Keratinocyte (primary cell): ENCODE measurements at regions not wholly inside any gene's neighbourhood (a gene's known extent, or its start where the extent isn't known, plus 50 kb on each side); places are given as distances from the start of the nearest gene placed in this dataset.

Source experiments
- DNase-seq: peaks from one replicate; pipeline ENCODE4 v3.0.0-alpha.2; 2011; ENCODE audit warnings: low read depth, missing footprints, low spot score
- FAIRE-seq: peaks from 2 replicates; lab custom pipeline; 2011; peaks lifted over from hg19 to GRCh38; lab: Jason Lieb, UNC
- H2AFZ ChIP-seq: 2 replicates; pipeline ENCODE4 v1.6.0; 2012; ENCODE audit warnings: low read length, control low read depth, inconsistent platforms; ENCODE audit not compliant: control insufficient read depth
- H3K27ac ChIP-seq: 2 replicates; pipeline ENCODE4 v1.5.1; 2011; ENCODE audit warnings: low read length; ENCODE audit not compliant: control insufficient read depth, insufficient read depth
- H3K27me3 ChIP-seq: 3 replicates; pipeline ENCODE4 v1.6.0; 2011; ENCODE audit warnings: low read length; ENCODE audit not compliant: control insufficient read depth, insufficient read depth; ENCODE audit errors: extremely low read depth
- H3K36me3 ChIP-seq, 2 experiments: 2 replicates in 1 of 2; 3 replicates in 1 of 2; pipeline ENCODE4 v1.5.1; 2011; ENCODE audit warnings: low read length in 2 of 2, mild to moderate bottlenecking in 1 of 2; ENCODE audit not compliant: control insufficient read depth in 2 of 2, insufficient read depth in 2 of 2; ENCODE audit errors: extremely low read depth in 1 of 2
- H3K4me1 ChIP-seq: 3 replicates; pipeline ENCODE4 v1.5.1; 2011; ENCODE audit warnings: low read length; ENCODE audit not compliant: control insufficient read depth, insufficient read depth; ENCODE audit errors: extremely low read depth
- H3K4me2 ChIP-seq: 3 replicates; pipeline ENCODE4 v1.6.0; 2011; ENCODE audit warnings: low read depth, low read length; ENCODE audit not compliant: control insufficient read depth, insufficient read depth; ENCODE audit errors: extremely low read depth
- H3K4me3 ChIP-seq, 3 experiments: fragments of 200-600 bp in 1 of 3; sonication (generic) in 1 of 3; 2 replicates in 2 of 3; 3 replicates in 1 of 3; pipeline ENCODE4 v1.5.1; 2011 to 2016; ENCODE audit warnings: low read length in 3 of 3, mild to moderate bottlenecking in 3 of 3, control low read depth in 2 of 3, inconsistent platforms in 1 of 3, low read depth in 1 of 3, mixed read lengths in 1 of 3, mixed run types in 1 of 3, moderate library complexity in 1 of 3; ENCODE audit not compliant: control insufficient read depth in 2 of 3, insufficient read depth in 2 of 3; ENCODE audit errors: extremely low read depth in 1 of 3
- H3K79me2 ChIP-seq: 2 replicates; pipeline ENCODE4 v1.6.0; 2012; ENCODE audit warnings: low read length; ENCODE audit not compliant: control insufficient read depth, insufficient read depth
- H3K9ac ChIP-seq: 3 replicates; pipeline ENCODE4 v1.6.0; 2011; ENCODE audit warnings: low read length; ENCODE audit not compliant: control insufficient read depth, insufficient read depth; ENCODE audit errors: extremely low read depth
- H3K9me1 ChIP-seq: 3 replicates; pipeline ENCODE4 v1.6.0; 2011; ENCODE audit warnings: low read length; ENCODE audit not compliant: control insufficient read depth, insufficient read depth; ENCODE audit errors: extremely low read depth
- H3K9me3 ChIP-seq: 2 replicates; pipeline ENCODE4 v1.5.1; 2012; ENCODE audit warnings: low read depth, low read length; ENCODE audit not compliant: control insufficient read depth
- H4K20me1 ChIP-seq: 3 replicates; pipeline ENCODE4 v1.6.0; 2011; ENCODE audit warnings: low read length; ENCODE audit not compliant: control insufficient read depth, insufficient read depth; ENCODE audit errors: extremely low read depth
- CTCF ChIP-seq, 3 experiments: IDR thresholded peaks in 1 of 3; conservative IDR thresholded peaks in 1 of 3; optimal IDR thresholded peaks in 1 of 3; 2 replicates in 2 of 3; 3 replicates in 1 of 3; pipeline versions ENCODE3 to v1.5.1; 2011; ENCODE audit warnings: low read length in 3 of 3, mild to moderate bottlenecking in 3 of 3, moderate library complexity in 2 of 3, control low read depth in 1 of 3, inconsistent platforms in 1 of 3; ENCODE audit not compliant: insufficient read depth in 2 of 3; ENCODE audit errors: extremely low read depth in 1 of 3
- EZH2 ChIP-seq: IDR thresholded peaks from one replicate; pipeline ENCODE4 v1.6.1; 2012; ENCODE audit warnings: inconsistent platforms, mild to moderate bottlenecking, low read length, moderate library complexity
- dilution Hi-C: fragments of 300-500 bp; cut with MboI; formaldehyde crosslinking; loops from one replicate; pipeline ENCODE4 v1.7.0; 2020; ENCODE audit warnings: low sequenced_read_pairs; ENCODE audit not compliant: extremely low pct_ligation_motif_present

DNA sequence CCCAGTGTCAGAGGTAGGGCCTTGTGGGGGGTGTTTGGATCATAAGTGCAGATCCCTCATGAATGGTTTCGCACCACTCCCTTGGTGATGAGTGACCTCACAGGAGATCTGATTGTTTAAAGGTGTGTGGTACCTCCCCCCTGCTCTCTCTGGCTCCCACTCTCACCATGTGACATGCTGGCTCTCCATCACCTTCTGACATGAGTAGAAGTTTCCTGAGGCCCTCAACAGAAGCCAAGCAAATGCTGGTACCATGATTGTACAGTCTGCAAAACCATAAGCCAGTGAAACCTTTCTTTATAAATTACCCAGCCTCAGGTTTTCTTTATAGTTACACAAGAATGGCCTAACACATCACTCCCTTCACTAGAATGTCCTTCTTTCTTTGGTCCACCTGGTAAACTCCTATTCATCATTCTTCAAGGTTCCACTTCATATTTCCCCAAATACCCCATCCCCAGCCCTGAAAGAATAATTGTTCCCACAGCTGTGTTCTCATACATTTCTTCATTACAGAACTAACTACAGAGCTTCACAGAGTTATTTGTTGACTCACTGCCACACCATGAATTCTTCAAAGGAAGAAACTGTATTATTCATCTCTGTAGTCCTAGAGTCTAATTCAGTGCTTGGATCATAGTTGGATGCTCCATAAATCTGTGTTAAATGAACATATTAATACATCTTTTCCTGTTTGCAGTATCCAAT is 81.2 kb upstream of the STK17B start:
- dilution Hi-C loops = no loop called here
- no peak for DNase-seq

GRCh38 chr2:196253116-196253480 is 81.7 kb upstream of the STK17B start:
- DNase-seq = no peak
- no peak overlapping the region for H3K4me2 ChIP-seq

More for the DNA sequence above, 81.2 kb upstream of the STK17B start:
- Histone ChIP-seq H2AFZ (no peak overlapping the region), H3K4me3 (no peak overlapping the region), H3K79me2 (no peaks in the 10 kb centered on the region), H4K20me1 (no peaks in the 10 kb centered on the region), H3K27ac (no peak overlapping the region), H3K4me2 (no peak overlapping the region), H3K9ac (no peak overlapping the region), H3K9me3 (no peaks in the 10 kb centered on the region), H3K27me3 (no peaks in the 10 kb centered on the region), H3K36me3 (no peaks in the 10 kb centered on the region), H3K9me1 (no peaks in the 10 kb centered on the region), H3K4me1 (peaks cover 7% of the 10 kb centered on the region)
- FAIRE-seq = peak; percentile 20
- TF ChIP-seq CTCF (optimal IDR thresholded peaks at IDR 0.05 in 1 of 3, IDR thresholded peaks at IDR 0.05 in 1 of 3, conservative IDR thresholded peaks at IDR 0.05 in 1 of 3; ENCODE audit: extremely low read depth in 1 of 3, insufficient read depth in 2 of 3, low read length in 3 of 3) = no peak
- no peak for TF ChIP-seq EZH2

More at GRCh38 chr2:196253116-196253480, 81.7 kb upstream of the STK17B start:
- Histone ChIP-seq H3K9ac (no peak overlapping the region), H3K4me1 (peaks cover 10% of the 10 kb centered on the region), H3K79me2 (no peaks in the 10 kb centered on the region), H3K27ac (no peak overlapping the region), H4K20me1 (no peaks in the 10 kb centered on the region), H3K9me3 (no peaks in the 10 kb centered on the region), H3K9me1 (no peaks in the 10 kb centered on the region), H3K27me3 (no peaks in the 10 kb centered on the region), H3K4me3 (no peak overlapping the region), H2AFZ (no peak overlapping the region), H3K36me3 (no peaks in the 10 kb centered on the region)
- dilution Hi-C loops = no loop called here
- FAIRE-seq = no peak
- TF ChIP-seq EZH2 (no peak), CTCF (optimal IDR thresholded peaks at IDR 0.05 in 1 of 3, IDR thresholded peaks at IDR 0.05 in 1 of 3, conservative IDR thresholded peaks at IDR 0.05 in 1 of 3; ENCODE audit: extremely low read depth in 1 of 3, insufficient read depth in 2 of 3, low read length in 3 of 3) (no peak)
